H1 (cell line): ENCODE measurements at regions not wholly inside any gene's neighbourhood (a gene's known extent, or its start where the extent isn't known, plus 50 kb on each side); places are given as distances from the start of the nearest gene placed in this dataset.

ENCODE experiments used
- CTCF ChIA-PET: fragments of 300-600 bp; sonication (Branson Sonifier 250); formaldehyde crosslinking; loops from one replicate; lab custom pipeline; 2021; ENCODE audit not compliant: partially characterized antibody; lab: Charles Lee
- POLR2A ChIA-PET: fragments of 300-600 bp; sonication (Branson Sonifier 250); formaldehyde crosslinking; loops from one replicate; lab custom pipeline; 2021; ENCODE audit warnings: inconsistent platforms; ENCODE audit not compliant: partially characterized antibody; lab: Charles Lee
- DNase-seq, 2 experiments: peaks; one replicate each; pipeline versions ENCODE4 v3.0.0 to v3.0.0-alpha.2; 2010 to 2022; ENCODE audit warnings: low spot score in 2 of 2, low read depth in 1 of 2, mixed read lengths in 1 of 2
- FAIRE-seq: peaks from 2 replicates; lab custom pipeline; 2011; peaks lifted over from hg19 to GRCh38; lab: Jason Lieb, UNC
- H2AFZ ChIP-seq: 2 replicates; pipeline ENCODE4 v1.8.1; 2012; ENCODE audit warnings: low read length, inconsistent platforms
- H2AK5ac ChIP-seq: 2 replicates; pipeline ENCODE4 v1.6.1; 2013; ENCODE audit warnings: low read depth, low read length
- H2BK120ac ChIP-seq: replicated peaks from 2 replicates; pipeline ENCODE3; 2013; ENCODE audit warnings: low read depth, low read length, inconsistent platforms
- H2BK12ac ChIP-seq: 2 replicates; pipeline ENCODE4 v1.6.1; 2013; ENCODE audit warnings: low read depth, low read length
- H2BK15ac ChIP-seq: 2 replicates; pipeline ENCODE4 v1.6.1; 2013; ENCODE audit warnings: low read length
- H2BK20ac ChIP-seq: 2 replicates; pipeline ENCODE4 v1.6.1; 2013; ENCODE audit warnings: low read length
- H2BK5ac ChIP-seq: 2 replicates; pipeline ENCODE4 v1.6.1; 2013; ENCODE audit warnings: low read depth, low read length
- H3K14ac ChIP-seq: 2 replicates; pipeline ENCODE4 v1.6.1; 2013; ENCODE audit warnings: inconsistent platforms; ENCODE audit not compliant: insufficient read length
- H3K18ac ChIP-seq: 2 replicates; pipeline ENCODE4 v1.6.1; 2013; ENCODE audit warnings: low read length; ENCODE audit errors: extremely low read depth
- H3K23ac ChIP-seq: 2 replicates; pipeline ENCODE4 v1.6.1; 2013; ENCODE audit warnings: inconsistent platforms; ENCODE audit not compliant: insufficient read length
- H3K23me2 ChIP-seq: 2 replicates; pipeline ENCODE4 v1.6.1; 2013; ENCODE audit warnings: low read depth, low read length
- H3K27ac ChIP-seq: 2 replicates; pipeline ENCODE4 v1.6.1; 2011; ENCODE audit warnings: low read depth, low read length, inconsistent platforms
- H3K27me3 ChIP-seq, 4 experiments: replicated peaks in 1 of 4; 1 replicate in 1 of 4; 2 replicates in 3 of 4; pipeline versions ENCODE4 v1.6.1 to v1.8.1; 2011 to 2013; ENCODE audit warnings: low read length in 3 of 4, mild to moderate bottlenecking in 3 of 4, inconsistent platforms in 2 of 4, mixed read lengths in 2 of 4, moderate library complexity in 1 of 4; ENCODE audit not compliant: control insufficient read depth in 3 of 4, insufficient read depth in 3 of 4; ENCODE audit errors: extremely low read depth in 1 of 4
- H3K36me3 ChIP-seq, 4 experiments: 2 replicates each; pipeline versions ENCODE4 v1.6.1 to v1.8.1; 2011 to 2013; ENCODE audit warnings: mild to moderate bottlenecking in 4 of 4, low read length in 3 of 4, moderate library complexity in 2 of 4, control low read depth in 1 of 4, inconsistent platforms in 1 of 4; ENCODE audit not compliant: insufficient read depth in 4 of 4, control insufficient read depth in 2 of 4
- H3K4ac ChIP-seq: replicated peaks from 2 replicates; pipeline ENCODE3; 2013; ENCODE audit warnings: low read length, low read depth, mixed read lengths, inconsistent platforms; ENCODE audit not compliant: insufficient read length
- H3K4me1 ChIP-seq, 4 experiments: replicated peaks in 1 of 4; 1 replicate in 1 of 4; 2 replicates in 3 of 4; pipeline versions ENCODE4 v1.6.1 to v1.8.1; 2011 to 2013; ENCODE audit warnings: low read length in 3 of 4, inconsistent platforms in 2 of 4, mixed read lengths in 1 of 4; ENCODE audit not compliant: insufficient read depth in 4 of 4, control insufficient read depth in 3 of 4
- H3K4me2 ChIP-seq, 2 experiments: 2 replicates each; pipeline versions ENCODE4 v1.6.1 to v1.8.1; 2011 to 2013; ENCODE audit warnings: low read depth in 2 of 2, low read length in 2 of 2, control low read depth in 1 of 2, inconsistent platforms in 1 of 2, mild to moderate bottlenecking in 1 of 2; ENCODE audit not compliant: insufficient read depth in 1 of 2
- H3K4me3 ChIP-seq, 4 experiments: fragments of 200-600, 300-600 bp in 1 of 4; sonication (generic), shearing (Covaris generic), sonication (Bioruptor Twin) in 1 of 4; 2 replicates each; pipeline versions ENCODE4 v1.5.1 to v1.8.1; 2011 to 2016; ENCODE audit warnings: low read length in 4 of 4, low read depth in 3 of 4, control low read depth in 2 of 4, inconsistent platforms in 2 of 4, mild to moderate bottlenecking in 2 of 4, mixed read lengths in 1 of 4, moderate library complexity in 1 of 4; ENCODE audit not compliant: insufficient read depth in 2 of 4; ENCODE audit errors: extremely low read depth in 1 of 4
- H3K56ac ChIP-seq: replicated peaks from 2 replicates; pipeline ENCODE3; 2013; ENCODE audit warnings: low read depth, mild to moderate bottlenecking, mixed read lengths, low read length, inconsistent platforms; ENCODE audit not compliant: insufficient read length
- H3K79me1 ChIP-seq: 2 replicates; pipeline ENCODE4 v1.6.1; 2013; ENCODE audit warnings: low read depth, low read length, control low read depth
- H3K79me2 ChIP-seq, 2 experiments: 2 replicates each; pipeline versions ENCODE4 v1.6.1 to v1.8.1; 2012 to 2013; ENCODE audit warnings: low read length in 2 of 2, mild to moderate bottlenecking in 2 of 2, inconsistent platforms in 1 of 2; ENCODE audit not compliant: insufficient read depth in 2 of 2, control insufficient read depth in 1 of 2
- H3K9ac ChIP-seq, 4 experiments: replicated peaks in 1 of 4; 1 replicate in 1 of 4; 2 replicates in 3 of 4; pipeline versions ENCODE4 v1.6.1 to v1.8.1; 2011 to 2013; ENCODE audit warnings: low read depth in 3 of 4, low read length in 3 of 4, control low read depth in 2 of 4, mild to moderate bottlenecking in 2 of 4, moderate library complexity in 2 of 4, inconsistent platforms in 1 of 4; ENCODE audit errors: extremely low read depth in 1 of 4
- H3K9me3 ChIP-seq, 2 experiments: 2 replicates each; pipeline versions ENCODE4 v1.6.1 to v1.8.1; 2012 to 2013; ENCODE audit warnings: mild to moderate bottlenecking in 2 of 2, moderate library complexity in 2 of 2, control low read depth in 1 of 2, inconsistent platforms in 1 of 2, low read depth in 1 of 2, low read length in 1 of 2, mixed read lengths in 1 of 2; ENCODE audit not compliant: insufficient read depth in 2 of 2
- H4K20me1 ChIP-seq, 2 experiments: replicated peaks in 1 of 2; 2 replicates each; pipeline versions ENCODE3 to v1.8.1; 2011 to 2013; ENCODE audit warnings: inconsistent platforms in 2 of 2, low read length in 2 of 2, mild to moderate bottlenecking in 1 of 2; ENCODE audit not compliant: insufficient read depth in 2 of 2, control insufficient read depth in 1 of 2
- H4K5ac ChIP-seq: 2 replicates; pipeline ENCODE4 v1.6.1; 2013; ENCODE audit warnings: low read length, low read depth, mixed read lengths, inconsistent platforms; ENCODE audit not compliant: insufficient read length
- H4K8ac ChIP-seq: 2 replicates; pipeline ENCODE4 v1.8.0; 2013; ENCODE audit warnings: mild to moderate bottlenecking, moderate library complexity, low read length, inconsistent platforms; ENCODE audit not compliant: insufficient read depth; ENCODE audit errors: extremely low read depth
- H4K91ac ChIP-seq: replicated peaks from 2 replicates; pipeline ENCODE3; 2013; ENCODE audit warnings: low read length, mixed read lengths, inconsistent platforms; ENCODE audit not compliant: insufficient read length
- CTCF ChIP-seq, 3 experiments: IDR thresholded peaks; 1 replicate in 2 of 3; 2 replicates in 1 of 3; pipeline versions ENCODE4 v1.5.1 to v1.6.1; 2011; ENCODE audit warnings: low read length in 3 of 3, mild to moderate bottlenecking in 3 of 3, inconsistent platforms in 2 of 3, low read depth in 1 of 3, moderate library complexity in 1 of 3; ENCODE audit not compliant: insufficient read depth in 1 of 3; ENCODE audit errors: control extremely low read depth in 1 of 3
- GABPA ChIP-seq: IDR thresholded peaks from 2 replicates; pipeline ENCODE4 v1.6.1; 2011; ENCODE audit warnings: mild to moderate bottlenecking, low read length, moderate library complexity, borderline replicate concordance; ENCODE audit not compliant: insufficient read depth
- MAFK ChIP-seq: IDR thresholded peaks from 2 replicates; pipeline ENCODE4 v1.6.1; 2012; ENCODE audit warnings: low read depth, mild to moderate bottlenecking, improper control_type of control experiment, low read length
- POU5F1 ChIP-seq: IDR thresholded peaks from 2 replicates; pipeline ENCODE4 v1.6.1; 2011; ENCODE audit warnings: low read depth, mild to moderate bottlenecking, low read length, moderate library complexity
- RAD21 ChIP-seq, 2 experiments: IDR thresholded peaks in 1 of 2; conservative IDR thresholded peaks in 1 of 2; 2 replicates each; pipeline ENCODE4 v1.6.1; 2011; ENCODE audit warnings: low read depth in 2 of 2, low read length in 2 of 2, improper control_type of control experiment in 1 of 2, inconsistent platforms in 1 of 2, mild to moderate bottlenecking in 1 of 2, moderate library complexity in 1 of 2
- RXRA ChIP-seq: IDR thresholded peaks from 2 replicates; pipeline ENCODE4 v1.6.1; 2011; ENCODE audit warnings: low read depth, mild to moderate bottlenecking, low read length, moderate library complexity; ENCODE audit not compliant: insufficient read depth
- SIX5 ChIP-seq: IDR thresholded peaks from 2 replicates; pipeline ENCODE4 v1.6.1; 2011; ENCODE audit warnings: mild to moderate bottlenecking, low read depth, low read length
- SP1 ChIP-seq: IDR thresholded peaks from 2 replicates; pipeline ENCODE4 v1.6.1; 2011; ENCODE audit warnings: low read depth, low read length
- YY1 ChIP-seq: IDR thresholded peaks from 2 replicates; pipeline ENCODE4 v1.6.1; 2011; ENCODE audit warnings: low read depth, mild to moderate bottlenecking, low read length
- WGBS, 2 experiments: shearing (Covaris generic) in 1 of 2; methylation state at CpG; one replicate each; pipeline versions ENCODE4 v1.1.6 to v1.1.7; 2013 to 2015; ENCODE audit warnings: low lambda C conversion rate in 2 of 2, mixed read lengths in 2 of 2, inconsistent platforms in 1 of 2, low coverage in 1 of 2, missing lambda C conversion rate in 1 of 2; ENCODE audit not compliant: insufficient replicate concordance in 2 of 2, insufficient coverage in 1 of 2, insufficient read length in 1 of 2; ENCODE audit errors: extremely low coverage in 1 of 2, missing lambda C conversion rate in 1 of 2; 5-methylcytosine and 5-hydroxymethylcytosine counted together

DNA sequence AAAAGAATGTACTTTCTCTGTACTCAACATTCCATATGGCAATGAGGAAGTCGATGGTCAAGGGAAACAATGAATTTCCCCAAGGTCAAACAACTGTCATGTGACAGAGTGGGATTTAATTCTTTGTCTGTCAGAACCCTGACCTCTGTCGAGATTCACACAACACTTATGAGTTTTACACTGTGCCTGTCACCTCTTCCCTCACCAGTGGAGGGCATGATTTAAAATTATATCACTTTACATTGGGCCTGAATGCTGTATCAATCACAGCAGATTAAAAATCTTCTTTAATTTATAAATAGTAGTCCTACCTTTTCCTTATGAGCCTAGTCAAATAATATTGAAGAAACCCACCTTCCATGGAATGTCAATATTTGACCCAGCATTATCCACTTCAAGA lies 276.7 kb downstream of the CDH10 start:
- no peak overlapping the region for H3K4me2 ChIP-seq
- H3K4me1 ChIP-seq, result no peaks in the 10 kb centered on the region
- no peaks in the 10 kb centered on the region for H3K79me1 ChIP-seq
- no peak overlapping the region for H3K23ac ChIP-seq
- no peak overlapping the region for H2BK15ac ChIP-seq
- no peaks in the 10 kb centered on the region for H3K23me2 ChIP-seq
- H2BK12ac ChIP-seq, result no peak overlapping the region
- H2AFZ ChIP-seq, result peak overlapping the region; percentile 66; the same call in 1 of the 2 replicates
- no peak overlapping the region for H3K4ac ChIP-seq
- no peak overlapping the region for H3K4me3 ChIP-seq
- TF ChIP-seq SIX5, result no peak
- peak; percentile 26 to 29; a peak in 3 of 4 replicates for TF ChIP-seq RAD21 (IDR thresholded peaks at IDR 0.05 in 1 of 2, conservative IDR thresholded peaks at IDR 0.05 in 1 of 2; ENCODE audit: low read depth in 2 of 2, low read length in 2 of 2)
- TF ChIP-seq SP1, result no peak
- no peak for TF ChIP-seq POU5F1
- TF ChIP-seq RXRA, result no peak
- no peak for TF ChIP-seq YY1
- no peak for TF ChIP-seq GABPA
- TF ChIP-seq MAFK, result no peak
- TF ChIP-seq CTCF (IDR thresholded peaks at IDR 0.05; ENCODE audit: control extremely low read depth in 1 of 3, insufficient read depth in 1 of 3, low read depth in 1 of 3, low read length in 3 of 3), result peak in 1 of 3 experiments; percentile 27; a peak in 2 of 4 replicates
- H4K91ac ChIP-seq, result no peak overlapping the region
- H2BK5ac ChIP-seq, result no peak overlapping the region
- no peaks in the 10 kb centered on the region for H3K9me3 ChIP-seq
- no peak for FAIRE-seq
- H3K79me2 ChIP-seq, result no peaks in the 10 kb centered on the region
- no peak overlapping the region for H4K5ac ChIP-seq
- no peak overlapping the region for H2AK5ac ChIP-seq
- 84% methylated on average over 2 of the region's 2 CpGs; no CpG with 5 or more reads in 1 of the 2 experiments for WGBS, 2 experiments
- no peak overlapping the region for H3K9ac ChIP-seq
- DNase-seq, result no peak
- no peak overlapping the region for H3K18ac ChIP-seq
- no peaks in the 10 kb centered on the region for H3K27me3 ChIP-seq
- ChIA-PET POLR2A (no interaction called here), CTCF (interaction anchor here (1.0 to 1.5 kb wide), 7 partner anchors 8 to 389 kb away, joined by 3 to 7 read pairs (median 3); no protein-coding TSS in a partner anchor)
- no peak overlapping the region for H2BK120ac ChIP-seq
- no peaks in the 10 kb centered on the region for H4K20me1 ChIP-seq
- H4K8ac ChIP-seq, result no peak overlapping the region
- H3K56ac ChIP-seq, result no peak overlapping the region
- H3K27ac ChIP-seq, result no peak overlapping the region
- H3K36me3 ChIP-seq, result no peaks in the 10 kb centered on the region
- H2BK20ac ChIP-seq, result no peak overlapping the region
- H3K14ac ChIP-seq, result no peak overlapping the region
